ENCODE measurements at regions not wholly inside any gene's neighbourhood (a gene's known extent, or its start where the extent isn't known, plus 50 kb on each side); places are given as distances from the start of the nearest gene placed in this dataset.

DNA sequence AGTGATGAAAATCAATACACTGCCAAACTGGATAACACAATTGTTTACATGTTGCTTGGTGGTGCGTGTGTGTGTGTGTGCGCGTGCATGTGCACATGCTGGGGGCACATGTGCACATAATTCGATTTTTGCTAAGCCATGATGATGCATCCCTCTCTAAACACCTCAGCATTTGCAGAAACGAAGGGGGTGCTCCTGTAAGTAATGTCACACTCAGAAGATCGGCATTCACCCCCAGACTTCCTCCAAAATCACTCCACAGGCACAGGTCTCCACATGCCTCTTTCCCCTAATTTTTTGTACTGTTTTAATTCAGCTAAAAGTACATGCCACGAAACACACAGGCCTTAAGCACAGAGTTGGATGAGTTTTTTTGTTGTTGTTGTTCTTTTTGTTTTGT lies 341.5 kb downstream of the SHANK2 start:
- TF ChIP-seq CTCF (conservative IDR thresholded peaks at IDR 0.05), result no peak
- no peak overlapping the region for H3T11ph ChIP-seq (ENCODE audit: low read length)
- H2BK15ac ChIP-seq (ENCODE audit: low read depth, low read length), result no peak overlapping the region
- H3K27me3 ChIP-seq (ENCODE audit: insufficient read depth, low read length), result no peaks in the 10 kb centered on the region
- no peak overlapping the region for H3K14ac ChIP-seq (ENCODE audit: insufficient read depth, low read length)
- H3K79me2 ChIP-seq (ENCODE audit: insufficient read depth, low read length), result no peaks in the 10 kb centered on the region
- Mint-ChIP-seq H3K4me3 (no peak overlapping the region), H3K4me1 (peaks cover 19 to 35% of the 10 kb centered on the region in 2 experiments), H3K27me3 (ENCODE audit: low read depth) (no peaks in the 10 kb centered on the region; the same call in 1 of the 2 replicates), H3K9me3 (no peaks in the 10 kb centered on the region), H3K27ac (no peak overlapping the region), H3K36me3 (ENCODE audit: insufficient read depth in 1 of 3, low read depth in 3 of 3) (no peaks in the 10 kb centered on the region)
- H2BK5ac ChIP-seq (ENCODE audit: insufficient read length, low read length), result no peak overlapping the region
- no peak overlapping the region for H4K8ac ChIP-seq (replicated peaks; ENCODE audit: insufficient read length, low read depth, low read length)
- no peak overlapping the region for H2AFZ ChIP-seq (ENCODE audit: low read length)
- no peak overlapping the region for H3K23ac ChIP-seq (ENCODE audit: insufficient read length, low read depth, low read length)
- no peak overlapping the region for H2AK5ac ChIP-seq (ENCODE audit: insufficient read length, low read length)
- no peak overlapping the region for H4K91ac ChIP-seq (ENCODE audit: insufficient read length, low read depth, low read length)
- no peak overlapping the region for H3K27ac ChIP-seq (ENCODE audit: insufficient read length, low read depth, low read length)
- no peaks in the 10 kb centered on the region for H3K79me1 ChIP-seq (ENCODE audit: insufficient read depth, low read depth, low read length, poor library complexity, severe bottlenecking)
- no peak for DNase-seq
- H4K5ac ChIP-seq (ENCODE audit: insufficient read length, low read depth, low read length), result no peak overlapping the region
- no peak overlapping the region for H2BK20ac ChIP-seq (ENCODE audit: low read depth, low read length, poor library complexity, severe bottlenecking)
- no CpG with 5 or more reads among the region's 7 CpGs for WGBS (ENCODE audit: extremely low coverage, insufficient read length, low lambda C conversion rate)
- no peak overlapping the region for H3K4me2 ChIP-seq (ENCODE audit: insufficient read depth, insufficient read length, low read length)
- no peak overlapping the region for H2BK120ac ChIP-seq (ENCODE audit: low read depth, low read length, poor library complexity, severe bottlenecking)
- H3K9me3 ChIP-seq (ENCODE audit: control insufficient read depth, low read depth, low read length), result no peaks in the 10 kb centered on the region
- no peak overlapping the region for H2BK12ac ChIP-seq (ENCODE audit: insufficient read length, low read depth, low read length)
- no peak overlapping the region for H3K4ac ChIP-seq (ENCODE audit: low read depth, low read length)
- H3K4me1 ChIP-seq (ENCODE audit: insufficient read depth, low read length), result no peaks in the 10 kb centered on the region
- H3K18ac ChIP-seq (ENCODE audit: insufficient read length, low read depth, low read length), result no peak overlapping the region
- no peaks in the 10 kb centered on the region for H3K23me2 ChIP-seq (ENCODE audit: insufficient read length, low read depth, low read length, poor library complexity, severe bottlenecking)
- peaks cover 2% of the 10 kb centered on the region for H4K20me1 ChIP-seq (ENCODE audit: control insufficient read depth, insufficient read depth, insufficient read length)
- H3K9ac ChIP-seq (ENCODE audit: extremely low read depth, insufficient read length, low read length), result no peak overlapping the region
- no peak overlapping the region for H3K56ac ChIP-seq (ENCODE audit: insufficient read length, low read depth, low read length)
